K562 (cell line): ENCODE measurements at regions not wholly inside any gene's neighbourhood (a gene's known extent, or its start where the extent isn't known, plus 50 kb on each side); places are given as distances from the start of the nearest gene placed in this dataset.

Source experiments
- EGR1 ChIP-seq: fragments of 450-650 bp; conservative IDR thresholded peaks from 2 replicates; pipeline ENCODE4 v1.6.1; 2017; ENCODE audit warnings: mild to moderate bottlenecking
- FOXJ2 ChIP-seq: fragments of 200-800 bp; sonication (Bioruptor generic); IDR thresholded peaks from 2 replicates; pipeline ENCODE4 v1.6.1; 2016; ENCODE audit warnings: missing genetic modification characterization, missing compliant biosample characterization
- NBN ChIP-seq: fragments of 450-650 bp; IDR thresholded peaks from 2 replicates; pipeline ENCODE4 v1.6.1; 2016; ENCODE audit warnings: low read depth, mild to moderate bottlenecking
- POLR2AphosphoS5 ChIP-seq: IDR thresholded peaks from 2 replicates; pipeline ENCODE4 v1.6.1; 2011; ENCODE audit warnings: mild to moderate bottlenecking, low read depth, low read length, moderate library complexity; ENCODE audit not compliant: control insufficient read depth, insufficient read depth
- RAD21 ChIP-seq, 2 experiments: fragments of 250-450 bp in 1 of 2; fragments of 450-650 bp in 1 of 2; sonication (Bioruptor Pico) in 1 of 2; formaldehyde crosslinking in 1 of 2; IDR thresholded peaks in 1 of 2; conservative IDR thresholded peaks in 1 of 2; 2 replicates each; pipeline versions ENCODE4 v1.4.0 to v1.8.0; 2020 to 2022; ENCODE audit warnings: mild to moderate bottlenecking in 2 of 2, moderate library complexity in 1 of 2
- TF ChIP-seq, protein P1 (sequence below): sonication (generic); formaldehyde crosslinking; IDR thresholded peaks from 2 replicates; pipeline ENCODE4 v1.9.0; 2022; ENCODE audit warnings: mild to moderate bottlenecking, missing genetic modification reagents
- TF ChIP-seq, protein P2 (sequence below), 3 experiments: IDR thresholded peaks in 2 of 3; conservative IDR thresholded peaks in 1 of 3; 2 replicates each; pipeline ENCODE4 v1.5.1; 2011 to 2012; ENCODE audit warnings: low read length in 3 of 3, mild to moderate bottlenecking in 3 of 3, control low read depth in 2 of 3, improper control_type of control experiment in 1 of 3, inconsistent platforms in 1 of 3, low read depth in 1 of 3, mixed read lengths in 1 of 3, moderate library complexity in 1 of 3; ENCODE audit not compliant: insufficient read depth in 2 of 3
- TF ChIP-seq, protein P3 (sequence below), 2 experiments: fragments of 450-650 bp in 1 of 2; sonication (generic) in 1 of 2; formaldehyde crosslinking; conservative IDR thresholded peaks; 2 replicates each; pipeline versions ENCODE4 v1.4.0 to v1.8.1; 2020 to 2022; ENCODE audit warnings: mild to moderate bottlenecking in 1 of 2, missing genetic modification reagents in 1 of 2
- TF ChIP-seq, protein P4 (sequence below): fragments of 250-450 bp; sonication (Bioruptor Pico); IDR thresholded peaks from 2 replicates; pipeline ENCODE4 v1.5.0; 2022; ENCODE audit warnings: mild to moderate bottlenecking

DNA sequence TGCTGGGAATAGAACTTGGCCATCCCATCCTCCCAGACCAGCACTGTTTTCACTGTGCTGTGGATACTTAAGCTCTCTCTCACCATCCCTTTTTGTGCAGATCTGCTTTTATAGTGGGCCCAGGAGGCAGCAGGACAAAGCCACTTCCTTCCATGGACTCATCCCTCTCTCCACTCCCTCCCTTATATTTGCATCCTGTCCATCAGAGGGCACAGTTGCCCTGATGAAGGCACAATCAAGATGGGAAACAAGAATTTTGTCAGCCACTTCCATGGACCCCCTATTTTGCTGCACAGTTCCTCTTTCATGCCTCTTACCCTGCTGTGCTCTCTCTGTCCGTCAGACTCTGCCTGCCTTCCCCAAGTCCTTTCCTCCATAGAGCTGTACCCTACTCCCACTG, 338.7 kb downstream of the HRH4 start:
- TF ChIP-seq FOXJ2 (tag) = no peak
- TF ChIP-seq, protein P1, sequence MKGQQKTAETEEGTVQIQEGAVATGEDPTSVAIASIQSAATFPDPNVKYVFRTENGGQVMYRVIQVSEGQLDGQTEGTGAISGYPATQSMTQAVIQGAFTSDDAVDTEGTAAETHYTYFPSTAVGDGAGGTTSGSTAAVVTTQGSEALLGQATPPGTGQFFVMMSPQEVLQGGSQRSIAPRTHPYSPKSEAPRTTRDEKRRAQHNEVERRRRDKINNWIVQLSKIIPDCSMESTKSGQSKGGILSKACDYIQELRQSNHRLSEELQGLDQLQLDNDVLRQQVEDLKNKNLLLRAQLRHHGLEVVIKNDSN = no peak
- TF ChIP-seq RAD21 (CRISPR knock-in tag; conservative IDR thresholded peaks at IDR 0.05 in 1 of 2, IDR thresholded peaks at IDR 0.05 in 1 of 2) = no peak
- no peak for TF ChIP-seq NBN
- no peak for TF ChIP-seq EGR1
- no peak for TF ChIP-seq POLR2AphosphoS5
- TF ChIP-seq, protein P2, sequence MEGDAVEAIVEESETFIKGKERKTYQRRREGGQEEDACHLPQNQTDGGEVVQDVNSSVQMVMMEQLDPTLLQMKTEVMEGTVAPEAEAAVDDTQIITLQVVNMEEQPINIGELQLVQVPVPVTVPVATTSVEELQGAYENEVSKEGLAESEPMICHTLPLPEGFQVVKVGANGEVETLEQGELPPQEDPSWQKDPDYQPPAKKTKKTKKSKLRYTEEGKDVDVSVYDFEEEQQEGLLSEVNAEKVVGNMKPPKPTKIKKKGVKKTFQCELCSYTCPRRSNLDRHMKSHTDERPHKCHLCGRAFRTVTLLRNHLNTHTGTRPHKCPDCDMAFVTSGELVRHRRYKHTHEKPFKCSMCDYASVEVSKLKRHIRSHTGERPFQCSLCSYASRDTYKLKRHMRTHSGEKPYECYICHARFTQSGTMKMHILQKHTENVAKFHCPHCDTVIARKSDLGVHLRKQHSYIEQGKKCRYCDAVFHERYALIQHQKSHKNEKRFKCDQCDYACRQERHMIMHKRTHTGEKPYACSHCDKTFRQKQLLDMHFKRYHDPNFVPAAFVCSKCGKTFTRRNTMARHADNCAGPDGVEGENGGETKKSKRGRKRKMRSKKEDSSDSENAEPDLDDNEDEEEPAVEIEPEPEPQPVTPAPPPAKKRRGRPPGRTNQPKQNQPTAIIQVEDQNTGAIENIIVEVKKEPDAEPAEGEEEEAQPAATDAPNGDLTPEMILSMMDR (IDR thresholded peaks at IDR 0.05 in 2 of 3, conservative IDR thresholded peaks at IDR 0.05 in 1 of 3; ENCODE audit: insufficient read depth in 2 of 3, low read depth in 1 of 3, low read length in 3 of 3) = no peak
- TF ChIP-seq, protein P3, sequence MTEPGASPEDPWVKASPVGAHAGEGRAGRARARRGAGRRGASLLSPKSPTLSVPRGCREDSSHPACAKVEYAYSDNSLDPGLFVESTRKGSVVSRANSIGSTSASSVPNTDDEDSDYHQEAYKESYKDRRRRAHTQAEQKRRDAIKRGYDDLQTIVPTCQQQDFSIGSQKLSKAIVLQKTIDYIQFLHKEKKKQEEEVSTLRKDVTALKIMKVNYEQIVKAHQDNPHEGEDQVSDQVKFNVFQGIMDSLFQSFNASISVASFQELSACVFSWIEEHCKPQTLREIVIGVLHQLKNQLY (CRISPR knock-in tag; conservative IDR thresholded peaks at IDR 0.05) = no peak
- TF ChIP-seq, protein P4, sequence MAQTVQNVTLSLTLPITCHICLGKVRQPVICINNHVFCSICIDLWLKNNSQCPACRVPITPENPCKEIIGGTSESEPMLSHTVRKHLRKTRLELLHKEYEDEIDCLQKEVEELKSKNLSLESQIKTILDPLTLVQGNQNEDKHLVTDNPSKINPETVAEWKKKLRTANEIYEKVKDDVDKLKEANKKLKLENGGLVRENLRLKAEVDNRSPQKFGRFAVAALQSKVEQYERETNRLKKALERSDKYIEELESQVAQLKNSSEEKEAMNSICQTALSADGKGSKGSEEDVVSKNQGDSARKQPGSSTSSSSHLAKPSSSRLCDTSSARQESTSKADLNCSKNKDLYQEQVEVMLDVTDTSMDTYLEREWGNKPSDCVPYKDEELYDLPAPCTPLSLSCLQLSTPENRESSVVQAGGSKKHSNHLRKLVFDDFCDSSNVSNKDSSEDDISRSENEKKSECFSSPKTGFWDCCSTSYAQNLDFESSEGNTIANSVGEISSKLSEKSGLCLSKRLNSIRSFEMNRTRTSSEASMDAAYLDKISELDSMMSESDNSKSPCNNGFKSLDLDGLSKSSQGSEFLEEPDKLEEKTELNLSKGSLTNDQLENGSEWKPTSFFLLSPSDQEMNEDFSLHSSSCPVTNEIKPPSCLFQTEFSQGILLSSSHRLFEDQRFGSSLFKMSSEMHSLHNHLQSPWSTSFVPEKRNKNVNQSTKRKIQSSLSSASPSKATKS (CRISPR knock-in tag) = no peak
